OCI-LY7 (cell line): ENCODE measurements at regions not wholly inside any gene's neighbourhood (a gene's known extent, or its start where the extent isn't known, plus 50 kb on each side); places are given as distances from the start of the nearest gene placed in this dataset.
"Not testable (repeated sequence)": the region's sequence is repeated elsewhere in the genome, so short reads cannot be mapped to it uniquely, and the experiment has no call there.

Experiments
- CTCF ChIP-seq: fragments of 200-600 bp; sonication (generic); conservative IDR thresholded peaks from 2 replicates; pipeline ENCODE4 v1.5.1; 2014; ENCODE audit warnings: mild to moderate bottlenecking, antibody characterized with exemption, low read length, moderate library complexity, mixed read lengths
- EZH2phosphoT487 ChIP-seq: fragments of 200-600 bp; sonication (generic); IDR thresholded peaks from 2 replicates; pipeline ENCODE4 v1.6.1; 2018; ENCODE audit warnings: low read depth, borderline replicate concordance, mild to moderate bottlenecking, mixed run types, antibody characterized with exemption, low read length, moderate library complexity, mixed read lengths

- not testable (repeated sequence) for TF ChIP-seq CTCF, EZH2phosphoT487
Observed at GRCh38 chr1:223948041-223948440, 102.3 kb upstream of the TP53BP2 start.
